ENCODE measurements at regions not wholly inside any gene's neighbourhood (a gene's known extent, or its start where the extent isn't known, plus 50 kb on each side); places are given as distances from the start of the nearest gene placed in this dataset.

DNA sequence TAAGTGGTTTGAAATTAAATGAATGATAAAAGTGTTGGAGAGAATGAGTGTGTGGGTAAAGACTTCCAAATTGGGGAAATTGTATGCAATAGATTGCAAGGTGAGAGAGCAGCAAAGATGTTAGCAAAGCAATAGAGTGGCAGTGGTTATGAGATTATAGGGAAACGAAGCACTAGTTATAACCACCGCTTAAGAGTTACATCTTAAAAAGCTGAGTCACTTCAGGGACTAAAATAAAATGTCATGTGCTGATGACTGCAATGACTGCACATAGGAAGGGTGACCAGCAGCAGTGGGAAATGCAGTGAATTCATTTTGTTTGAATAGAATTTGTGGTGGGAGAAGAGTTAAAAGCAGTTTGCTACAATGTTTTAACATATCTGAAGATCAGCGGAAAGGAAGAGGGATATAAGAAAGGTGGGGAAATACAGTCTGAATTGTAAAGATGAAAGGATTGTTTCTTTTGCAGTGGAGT, 127.3 kb downstream of the RAP2B start:
- no peak overlapping the region for H3K4me3 ChIP-seq (ENCODE audit: low read depth, low read length)
- TF ChIP-seq, protein P1, sequence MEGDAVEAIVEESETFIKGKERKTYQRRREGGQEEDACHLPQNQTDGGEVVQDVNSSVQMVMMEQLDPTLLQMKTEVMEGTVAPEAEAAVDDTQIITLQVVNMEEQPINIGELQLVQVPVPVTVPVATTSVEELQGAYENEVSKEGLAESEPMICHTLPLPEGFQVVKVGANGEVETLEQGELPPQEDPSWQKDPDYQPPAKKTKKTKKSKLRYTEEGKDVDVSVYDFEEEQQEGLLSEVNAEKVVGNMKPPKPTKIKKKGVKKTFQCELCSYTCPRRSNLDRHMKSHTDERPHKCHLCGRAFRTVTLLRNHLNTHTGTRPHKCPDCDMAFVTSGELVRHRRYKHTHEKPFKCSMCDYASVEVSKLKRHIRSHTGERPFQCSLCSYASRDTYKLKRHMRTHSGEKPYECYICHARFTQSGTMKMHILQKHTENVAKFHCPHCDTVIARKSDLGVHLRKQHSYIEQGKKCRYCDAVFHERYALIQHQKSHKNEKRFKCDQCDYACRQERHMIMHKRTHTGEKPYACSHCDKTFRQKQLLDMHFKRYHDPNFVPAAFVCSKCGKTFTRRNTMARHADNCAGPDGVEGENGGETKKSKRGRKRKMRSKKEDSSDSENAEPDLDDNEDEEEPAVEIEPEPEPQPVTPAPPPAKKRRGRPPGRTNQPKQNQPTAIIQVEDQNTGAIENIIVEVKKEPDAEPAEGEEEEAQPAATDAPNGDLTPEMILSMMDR (IDR thresholded peaks at IDR 0.05; ENCODE audit: insufficient read depth, low read length) = no peak
- DNase-seq (ENCODE audit: low read depth) = peak; percentile 38

- peak; percentile 36 for DNase-seq (ENCODE audit: low read depth)
- no peak overlapping the region for H3K4me3 ChIP-seq (ENCODE audit: low read depth, low read length)
- TF ChIP-seq, protein P1 (IDR thresholded peaks at IDR 0.05; ENCODE audit: insufficient read depth, low read length) = peak; percentile 60
These were observed 128.4 kb downstream of the RAP2B start for GRCh38 chr3:153290268-153291015.

DNA sequence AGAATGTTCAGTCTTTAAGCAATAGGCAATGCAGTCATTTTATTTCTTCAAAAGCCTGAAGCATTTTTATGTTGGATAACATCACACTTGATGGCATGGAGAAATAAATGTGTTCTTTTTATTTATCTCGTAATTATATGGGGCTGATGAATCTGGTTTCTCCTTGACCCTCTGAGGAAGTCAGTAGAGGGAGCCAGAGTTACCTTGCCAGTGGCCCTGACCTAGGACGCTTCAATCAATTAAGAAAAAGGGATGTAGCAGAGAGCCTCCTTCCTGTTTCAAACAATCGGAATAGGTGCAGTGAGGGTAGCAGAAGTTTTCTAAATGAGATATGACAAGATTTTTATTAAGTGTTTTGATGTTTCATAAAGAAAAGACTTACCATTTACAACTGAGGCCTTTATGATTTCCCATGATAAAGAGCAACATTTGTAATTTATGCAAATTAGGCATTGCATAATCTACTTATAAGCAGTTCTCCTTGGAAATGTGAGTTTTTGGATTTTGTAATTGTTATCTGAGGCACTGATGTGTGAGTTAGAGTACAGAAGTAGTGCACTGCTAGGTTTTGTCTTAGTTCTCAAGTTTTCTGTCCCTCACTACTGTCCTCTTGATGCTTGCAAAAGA, 129.1 kb downstream of the RAP2B start:
- peak; percentile 36 for DNase-seq (ENCODE audit: low read depth)
- TF ChIP-seq, protein P1 (IDR thresholded peaks at IDR 0.05; ENCODE audit: insufficient read depth, low read length) = peak; percentile 61
- H3K4me3 ChIP-seq (ENCODE audit: low read depth, low read length) = no peak overlapping the region

DNA sequence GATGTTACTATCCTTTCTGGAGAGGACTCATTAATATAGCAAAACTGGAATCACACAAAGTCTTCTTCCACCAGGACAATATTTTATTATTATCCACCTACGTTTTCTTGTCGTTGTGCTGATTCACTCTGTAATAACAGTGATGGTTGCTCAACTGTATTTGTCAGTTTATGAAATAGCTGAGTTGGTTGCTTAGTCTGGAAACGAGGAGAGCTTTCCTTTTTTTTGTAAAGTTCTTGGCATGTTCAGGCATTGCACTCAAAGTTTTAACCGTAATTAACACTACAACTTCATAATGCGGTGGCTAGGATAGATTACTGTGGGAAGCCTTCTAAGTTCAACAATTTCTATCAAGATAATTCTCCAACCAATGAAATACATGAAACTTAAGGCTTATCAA, 131.2 kb downstream of the RAP2B start:
- DNase-seq (ENCODE audit: low read depth) = peak; percentile 79
- no peak overlapping the region for H3K4me3 ChIP-seq (ENCODE audit: low read depth, low read length)
- TF ChIP-seq, protein P1 (IDR thresholded peaks at IDR 0.05; ENCODE audit: insufficient read depth, low read length) = no peak

- no peak overlapping the region for H3K4me3 ChIP-seq (ENCODE audit: low read depth, low read length)
- peak; percentile 75 for DNase-seq (ENCODE audit: low read depth)
- TF ChIP-seq, protein P1 (IDR thresholded peaks at IDR 0.05; ENCODE audit: insufficient read depth, low read length) = no peak
These were observed 133.9 kb downstream of the RAP2B start for GRCh38 chr3:153295901-153296300.

DNA sequence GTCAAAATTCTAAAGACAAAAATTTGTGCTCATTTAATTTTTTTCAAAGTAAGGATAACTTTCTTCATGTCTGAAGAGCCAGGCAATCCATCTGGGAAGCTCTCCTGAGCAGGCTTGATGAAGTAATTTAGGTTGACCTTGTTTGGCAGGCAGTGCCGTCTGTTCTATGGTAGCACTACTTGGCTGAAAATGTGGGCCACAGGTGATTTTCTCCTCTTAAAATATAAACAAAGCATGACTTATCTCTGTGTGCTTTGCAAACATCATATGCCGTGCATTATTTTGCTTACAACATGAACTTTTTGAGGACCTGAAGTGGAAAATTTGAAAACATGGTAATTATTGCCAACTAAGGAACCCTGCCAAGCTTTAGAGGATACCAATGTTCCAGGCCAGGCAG, 143.2 kb downstream of the RAP2B start:
- no peak overlapping the region for H3K4me3 ChIP-seq (ENCODE audit: low read depth, low read length)
- TF ChIP-seq, protein P1 (IDR thresholded peaks at IDR 0.05; ENCODE audit: insufficient read depth, low read length) = no peak
- DNase-seq (ENCODE audit: low read depth) = no peak

Measured in fibroblast of the aortic adventitia (primary cell).